NCI-H2227 (cell line): ENCODE measurements at regions not wholly inside any gene's neighbourhood (a gene's known extent, or its start where the extent isn't known, plus 50 kb on each side); places are given as distances from the start of the nearest gene placed in this dataset.

ENCODE experiments used
- DNase-seq: peaks from one replicate; lab custom pipeline; 2025; ENCODE audit not compliant: unreplicated experiment; lab: John Stamatoyannopoulos, UW

GRCh38 chr4:17120761-17121160 lies 222.3 kb upstream of the LDB2 start:
- no peak for DNase-seq

GRCh38 chr4:17117746-17118145 lies 219.3 kb upstream of the LDB2 start:
- DNase-seq = no peak

DNA sequence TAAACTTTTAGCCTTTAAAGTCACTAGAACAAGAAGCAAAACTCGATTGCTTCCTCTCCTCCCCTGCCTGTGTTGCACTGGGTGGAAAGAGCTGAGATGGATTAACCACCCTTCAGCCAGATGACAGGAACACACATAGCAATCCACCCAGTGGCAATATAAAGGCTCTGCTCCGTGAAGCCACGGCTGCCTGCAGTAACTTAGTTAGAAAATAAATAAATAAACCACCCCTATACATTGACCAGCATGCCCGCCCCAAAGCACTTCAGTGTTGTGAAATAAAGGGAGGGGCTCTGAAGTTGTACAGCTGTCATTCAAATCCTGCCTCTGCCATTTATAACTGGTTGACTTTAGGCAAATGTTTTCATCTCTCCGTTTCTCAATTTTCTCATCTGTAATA lies 217.1 kb upstream of the LDB2 start:
- DNase-seq = no peak

GRCh38 chr4:17112292-17112659 lies 213.8 kb upstream of the LDB2 start:
- DNase-seq = no peak

GRCh38 chr4:17109126-17109525 lies 210.7 kb upstream of the LDB2 start:
- no peak for DNase-seq

DNA sequence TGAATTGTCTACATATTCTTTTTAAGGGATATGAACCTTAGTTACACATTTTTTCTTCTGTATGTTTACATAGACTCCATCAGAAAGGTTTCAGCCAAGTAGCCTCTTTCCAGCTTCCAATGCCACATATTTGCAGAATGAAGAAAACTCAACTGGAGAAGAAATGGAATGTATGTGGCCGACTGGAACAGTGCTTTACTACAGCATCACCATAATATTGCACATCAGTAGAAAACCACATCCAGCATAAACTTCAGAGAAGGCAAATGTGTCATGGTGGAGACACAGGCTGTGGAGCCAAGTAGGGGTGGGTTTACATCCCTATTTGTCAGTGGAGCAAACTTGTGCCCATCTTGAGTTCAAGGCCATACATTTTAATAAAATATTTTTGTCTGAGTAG lies 204.8 kb upstream of the LDB2 start:
- no peak for DNase-seq

GRCh38 chr4:17098996-17099395 lies 200.6 kb upstream of the LDB2 start:
- DNase-seq = no peak

DNA sequence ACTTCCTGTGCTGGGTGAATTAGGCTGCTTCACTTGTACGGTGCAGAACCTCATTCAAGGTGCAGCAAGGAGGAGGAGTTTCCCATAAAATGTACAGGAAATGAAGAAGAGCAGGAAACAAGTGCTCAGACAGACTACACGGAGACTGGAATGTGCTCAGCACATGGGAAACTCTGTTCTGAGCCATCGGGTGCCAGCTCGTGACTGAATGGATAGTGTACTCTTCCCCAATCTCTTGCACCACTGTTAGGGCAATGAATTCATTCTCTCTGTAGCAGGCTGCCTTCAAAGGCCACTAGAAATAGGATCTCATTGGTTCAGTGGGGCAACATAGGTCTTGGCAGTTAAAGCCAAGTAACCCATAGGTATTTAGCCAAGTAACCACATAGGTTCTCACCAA lies 200.0 kb upstream of the LDB2 start:
- DNase-seq = no peak

- DNase-seq = no peak
These were observed 198.9 kb upstream of the LDB2 start for GRCh38 chr4:17097362-17097761.

- DNase-seq = no peak
These were observed 198.2 kb upstream of the LDB2 start for GRCh38 chr4:17096692-17097091.

DNA sequence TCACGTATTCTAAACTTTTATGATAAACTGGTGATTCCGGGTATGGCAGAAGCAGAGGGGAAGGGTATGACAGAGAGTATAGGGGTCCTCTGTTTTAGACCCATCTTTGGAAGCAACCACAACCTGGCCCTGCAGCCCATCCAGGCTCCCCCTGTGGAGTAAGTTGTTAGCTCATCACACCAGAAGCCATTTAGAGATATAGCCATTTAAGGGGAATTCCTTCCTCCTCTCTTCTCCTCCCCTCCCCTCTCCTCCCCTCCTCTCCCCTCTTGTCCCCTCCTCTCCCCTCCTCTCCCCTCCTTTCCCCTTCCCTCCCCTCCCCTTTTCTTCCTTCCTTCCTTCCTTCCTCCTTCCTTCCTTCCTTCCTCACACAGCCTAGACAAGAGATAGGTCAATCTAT lies 197.3 kb upstream of the LDB2 start:
- DNase-seq = no peak

GRCh38 chr4:17094876-17095210 lies 196.4 kb upstream of the LDB2 start:
- DNase-seq = no peak

GRCh38 chr4:17094159-17094875 lies 195.9 kb upstream of the LDB2 start:
- no peak for DNase-seq

- no peak for DNase-seq
These were observed 195.0 kb upstream of the LDB2 start for GRCh38 chr4:17093481-17093880.

GRCh38 chr4:17092736-17093437 lies 194.4 kb upstream of the LDB2 start:
- DNase-seq = no peak

DNA sequence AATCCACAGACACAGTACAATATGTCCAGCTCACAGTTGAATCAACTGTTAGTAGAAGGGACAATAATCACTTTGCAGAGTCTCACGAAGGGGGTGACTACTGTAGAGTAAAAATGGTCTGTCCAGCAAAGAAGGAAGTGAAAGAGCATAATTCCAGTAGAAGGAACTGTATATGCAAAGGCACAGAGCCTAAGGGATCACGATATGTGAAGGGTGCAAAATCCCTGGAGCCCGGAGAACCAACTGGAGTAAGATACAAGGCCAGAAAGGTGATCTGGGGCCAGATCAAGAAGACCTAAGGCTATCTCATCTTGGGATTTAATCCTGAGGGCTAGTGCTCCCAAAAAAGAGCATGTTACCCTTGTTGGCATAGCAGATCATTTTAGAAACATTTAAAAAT lies 192.7 kb upstream of the LDB2 start:
- DNase-seq = no peak

GRCh38 chr4:17090063-17090462 lies 191.6 kb upstream of the LDB2 start:
- no peak for DNase-seq

DNA sequence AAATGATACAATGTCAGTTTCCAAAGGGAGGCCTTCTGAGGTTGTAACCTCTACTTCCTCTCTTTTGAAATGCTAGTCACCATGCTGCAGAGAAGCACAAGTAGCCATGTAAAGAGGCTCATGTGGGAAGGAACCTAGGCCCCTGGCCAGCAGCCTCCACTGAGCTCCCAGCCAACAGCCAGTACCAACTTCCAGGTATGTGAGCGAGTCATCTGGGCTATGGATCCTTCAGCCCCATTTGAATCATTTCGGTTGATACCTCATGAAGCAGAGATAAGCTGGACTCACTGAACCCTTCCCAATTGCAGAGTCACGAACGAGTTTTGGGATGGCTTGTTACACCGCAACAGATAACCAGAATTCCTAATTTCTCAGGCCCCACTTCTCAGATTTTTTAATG lies 187.0 kb upstream of the LDB2 start:
- DNase-seq = no peak

- no peak for DNase-seq
These were observed 183.7 kb upstream of the LDB2 start for GRCh38 chr4:17082186-17082585.

DNA sequence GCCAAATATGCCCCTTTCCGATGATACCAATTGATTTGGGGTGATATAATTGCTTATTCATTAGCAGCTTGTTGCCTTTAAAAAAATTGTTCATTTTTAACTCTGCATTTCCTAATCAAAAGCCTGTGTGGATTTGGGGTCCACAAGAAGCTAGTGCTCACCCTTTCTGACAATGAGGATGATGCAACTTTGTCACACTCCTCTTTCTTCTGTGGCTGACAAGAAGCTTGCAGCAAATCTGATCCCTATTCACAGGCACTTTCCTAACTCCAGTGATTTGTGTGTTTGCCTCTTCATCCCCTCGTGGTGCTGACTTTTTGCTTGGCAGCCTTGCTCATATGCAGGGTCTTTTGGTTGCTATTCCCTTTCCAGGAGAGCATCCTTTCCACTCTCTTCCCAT lies 182.7 kb upstream of the LDB2 start:
- no peak for DNase-seq

GRCh38 chr4:17077105-17077504 lies 178.7 kb upstream of the LDB2 start:
- DNase-seq = no peak

GRCh38 chr4:17072483-17072882 lies 174.0 kb upstream of the LDB2 start:
- no peak for DNase-seq

GRCh38 chr4:17068891-17069290 lies 170.4 kb upstream of the LDB2 start:
- no peak for DNase-seq
